Breast epithelium (tissue), 3 donors: ENCODE measurements at regions not wholly inside any gene's neighbourhood (a gene's known extent, or its start where the extent isn't known, plus 50 kb on each side); places are given as distances from the start of the nearest gene placed in this dataset.

ENCODE experiments used
- CTCF ChIP-seq, 3 donors: fragments of 450-650 bp; IDR thresholded peaks; one replicate each; pipeline ENCODE4 v1.5.1; 2016 to 2017; ENCODE audit warnings: antibody characterized with exemption in 3 of 3, mild to moderate bottlenecking in 3 of 3, moderate library complexity in 3 of 3
- POLR2A ChIP-seq: fragments of 450-650 bp; IDR thresholded peaks from one replicate; pipeline ENCODE4 v1.6.1; 2016; ENCODE audit warnings: antibody characterized with exemption, mild to moderate bottlenecking, moderate library complexity

GRCh38 chr11:69572861-69573260, 68.1 kb upstream of the CCND1 start:
- TF ChIP-seq CTCF (IDR thresholded peaks at IDR 0.05) (no peak), POLR2A (no peak)
